ENCODE measurements at regions not wholly inside any gene's neighbourhood (a gene's known extent, or its start where the extent isn't known, plus 50 kb on each side); places are given as distances from the start of the nearest gene placed in this dataset.

DNA sequence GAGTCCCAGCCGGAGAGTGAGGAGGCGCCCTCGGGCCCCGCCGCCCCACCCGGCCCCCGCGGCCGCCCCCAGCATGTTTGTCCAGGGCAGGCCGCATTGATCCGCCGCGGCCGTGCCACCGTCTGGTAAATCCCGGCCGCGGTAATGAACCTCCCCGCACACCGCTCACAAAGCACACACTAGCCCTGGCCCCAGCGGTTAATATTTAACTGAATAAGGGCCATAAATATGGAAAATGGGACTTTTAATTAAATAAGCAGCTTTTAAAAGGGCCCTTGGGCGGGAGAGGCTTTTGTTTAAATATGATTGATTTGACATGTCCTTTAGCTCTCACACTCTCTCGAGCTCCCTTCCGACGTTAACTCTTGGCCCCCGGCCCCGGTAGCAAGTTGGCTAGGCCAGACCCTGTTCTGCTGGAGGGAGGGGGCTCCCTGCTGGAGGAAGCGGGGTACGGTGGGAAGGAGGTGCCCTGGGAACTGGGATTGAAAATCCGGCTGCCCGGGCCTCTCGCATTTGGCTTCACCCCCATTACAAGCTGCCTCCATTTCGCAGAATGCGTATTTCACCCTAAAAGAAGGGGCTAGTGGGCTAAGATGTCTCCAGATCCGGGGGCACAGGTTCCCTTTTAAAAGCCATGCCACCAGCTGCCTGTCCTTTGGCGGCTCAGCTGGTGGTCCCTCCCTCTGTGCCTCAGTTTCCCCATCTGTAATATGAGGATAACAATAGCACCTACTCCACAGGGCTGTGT is 199.8 kb downstream of the RBM19 start:
- Mint-ChIP-seq H3K9me3 (ENCODE audit: low read depth) (no peaks in the 10 kb centered on the region), H3K4me3 (ENCODE audit: low read depth) (no peak overlapping the region), H3K4me1 (ENCODE audit: low read depth) (peaks cover 25% of the 10 kb centered on the region), H3K36me3 (ENCODE audit: insufficient read depth) (no peaks in the 10 kb centered on the region), H3K27ac (peak overlapping the region; percentile 37), H3K27me3 (peaks cover 44% of the 10 kb centered on the region)
- peak; percentile 24 for TF ChIP-seq CTCF (IDR thresholded peaks at IDR 0.05; ENCODE audit: unreplicated experiment)
- peak; percentile 68 for DNase-seq (ENCODE audit: low spot score, unreplicated experiment)

- H3K27ac Mint-ChIP-seq: no peak overlapping the region
- no peaks in the 10 kb centered on the region for H3K9me3 Mint-ChIP-seq (ENCODE audit: low read depth)
- H3K4me3 Mint-ChIP-seq (ENCODE audit: low read depth): no peak overlapping the region
- H3K27me3 Mint-ChIP-seq: peaks cover 53% of the 10 kb centered on the region
- peaks cover 26% of the 10 kb centered on the region for H3K4me1 Mint-ChIP-seq (ENCODE audit: low read depth)
- DNase-seq (ENCODE audit: low spot score, unreplicated experiment): no peak
- TF ChIP-seq CTCF (IDR thresholded peaks at IDR 0.05; ENCODE audit: unreplicated experiment): no peak
- H3K36me3 Mint-ChIP-seq (ENCODE audit: insufficient read depth): no peaks in the 10 kb centered on the region
Measured at GRCh38 chr12:113764661-113765060, 201.5 kb downstream of the RBM19 start.

DNA sequence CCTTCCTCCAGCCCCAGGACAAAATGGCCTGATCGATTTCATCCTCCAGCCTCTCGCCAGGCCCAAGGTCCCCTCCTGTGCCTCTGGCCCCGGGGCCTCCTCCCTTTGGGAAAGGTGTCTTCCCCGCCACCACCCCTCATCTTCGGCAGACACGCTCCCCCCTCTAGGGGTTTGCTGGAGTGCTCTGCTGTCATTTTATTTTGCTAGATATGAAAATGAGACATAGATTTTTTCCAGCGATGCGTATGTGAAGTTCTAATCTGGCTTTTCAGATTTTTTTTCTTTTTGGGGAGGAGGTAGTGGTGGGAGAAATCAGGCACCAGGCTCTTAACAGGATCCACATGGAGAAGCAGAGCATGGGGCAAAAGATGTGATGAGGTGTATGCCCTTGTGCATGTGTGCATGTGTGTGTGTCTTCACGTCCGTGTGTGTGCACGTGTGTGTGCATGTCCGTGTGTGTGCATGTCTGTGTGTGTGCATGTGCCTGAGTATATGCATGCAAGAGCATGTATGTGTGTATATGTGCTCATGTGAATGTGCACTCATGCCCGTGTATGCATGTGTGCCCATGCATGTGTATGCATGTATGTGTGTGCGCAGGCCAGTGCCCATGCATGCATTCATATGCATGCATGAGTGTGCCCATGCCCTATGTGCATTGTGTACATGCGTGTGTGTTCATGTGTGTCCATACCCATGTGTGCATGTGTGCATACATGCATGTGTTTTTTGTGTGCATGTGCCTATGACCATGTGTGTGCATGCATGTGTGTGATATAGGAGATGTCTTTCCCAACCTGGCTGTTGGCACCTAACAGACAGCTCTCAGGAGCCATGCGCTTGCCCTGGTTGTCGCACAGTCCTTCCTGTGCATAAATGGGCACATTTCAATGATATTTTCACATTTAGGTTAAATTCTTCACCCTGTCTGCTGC is 203.0 kb downstream of the RBM19 start:
- no peak for DNase-seq (ENCODE audit: low spot score, unreplicated experiment)
- Mint-ChIP-seq H3K4me1 (ENCODE audit: low read depth) (peaks cover 26% of the 10 kb centered on the region), H3K27ac (peak overlapping the region; percentile 23)

DNA sequence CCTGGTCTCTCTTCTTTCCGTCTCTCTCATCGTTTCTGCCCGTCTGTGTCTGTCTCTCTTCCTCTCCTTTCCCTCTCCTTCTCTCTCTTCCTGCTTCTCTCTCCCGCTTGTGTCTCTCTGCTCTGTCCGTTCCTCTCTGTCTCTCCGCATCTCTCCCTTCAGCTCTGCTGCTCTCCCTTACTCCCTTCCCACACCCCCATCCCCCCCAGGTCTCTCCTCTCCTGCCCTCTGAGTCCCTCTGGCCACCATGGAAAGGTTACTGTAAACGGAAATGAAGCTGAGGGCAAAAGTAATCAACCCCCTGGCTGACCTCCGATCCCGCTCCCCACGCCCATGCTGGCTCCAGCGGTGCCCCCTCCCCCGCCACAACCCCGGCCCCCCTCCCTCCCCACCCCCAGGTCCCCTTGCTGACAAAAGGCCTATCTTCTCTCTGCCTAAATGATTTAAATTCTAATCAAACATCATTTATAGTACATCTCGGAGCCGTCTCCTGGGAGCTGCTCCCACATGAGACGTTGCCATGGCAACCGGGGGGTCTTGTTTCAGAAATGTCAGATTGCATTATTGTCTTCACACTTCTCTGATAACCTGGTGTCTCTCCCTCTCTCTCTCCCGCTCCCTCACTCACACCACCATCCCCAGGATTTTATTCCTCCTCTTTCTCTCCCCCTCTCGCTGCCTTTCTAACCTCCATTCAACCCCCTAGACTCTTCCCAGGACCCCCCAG is 203.8 kb downstream of the RBM19 start:
- no peak for TF ChIP-seq CTCF (IDR thresholded peaks at IDR 0.05; ENCODE audit: unreplicated experiment)
- Mint-ChIP-seq H3K4me1 (ENCODE audit: low read depth) (peaks cover 26% of the 10 kb centered on the region), H3K27ac (peak overlapping the region; percentile 23), H3K4me3 (ENCODE audit: low read depth) (no peak overlapping the region), H3K9me3 (ENCODE audit: low read depth) (no peaks in the 10 kb centered on the region), H3K27me3 (peaks cover 60% of the 10 kb centered on the region), H3K36me3 (ENCODE audit: insufficient read depth) (no peaks in the 10 kb centered on the region)
- no peak for DNase-seq (ENCODE audit: low spot score, unreplicated experiment)

More for the DNA sequence above, 203.0 kb downstream of the RBM19 start:
- H3K36me3 Mint-ChIP-seq (ENCODE audit: insufficient read depth): no peaks in the 10 kb centered on the region
- no peaks in the 10 kb centered on the region for H3K9me3 Mint-ChIP-seq (ENCODE audit: low read depth)
- H3K4me3 Mint-ChIP-seq (ENCODE audit: low read depth): no peak overlapping the region
- peaks cover 62% of the 10 kb centered on the region for H3K27me3 Mint-ChIP-seq
- TF ChIP-seq CTCF (IDR thresholded peaks at IDR 0.05; ENCODE audit: unreplicated experiment): no peak

DNA sequence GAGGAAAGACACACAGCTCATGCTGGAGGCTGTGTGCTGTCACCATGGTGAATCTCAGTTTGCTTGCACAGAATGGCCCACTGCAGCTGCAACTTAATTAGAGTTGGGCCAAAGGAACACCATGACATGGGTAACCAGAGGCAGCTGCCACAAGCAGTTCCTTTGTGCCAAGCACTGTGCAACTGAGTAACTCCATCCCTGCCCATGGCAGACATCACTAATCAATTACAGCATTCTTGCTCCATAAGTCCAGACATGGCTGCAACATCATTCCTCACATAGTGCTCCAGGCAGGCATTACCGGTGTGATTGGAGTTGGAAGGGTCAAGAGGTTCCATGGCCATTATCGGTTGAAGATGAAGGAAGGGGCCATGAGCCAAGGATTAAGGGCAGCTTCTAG is 207.0 kb downstream of the RBM19 start:
- Mint-ChIP-seq H3K9me3 (ENCODE audit: low read depth) (no peaks in the 10 kb centered on the region), H3K27me3 (peaks cover 61% of the 10 kb centered on the region), H3K4me1 (ENCODE audit: low read depth) (peaks cover 19% of the 10 kb centered on the region), H3K36me3 (ENCODE audit: insufficient read depth) (no peaks in the 10 kb centered on the region), H3K27ac (no peak overlapping the region), H3K4me3 (ENCODE audit: low read depth) (no peak overlapping the region)
- no peak for TF ChIP-seq CTCF (IDR thresholded peaks at IDR 0.05; ENCODE audit: unreplicated experiment)
- no peak for DNase-seq (ENCODE audit: low spot score, unreplicated experiment)
